ENCODE measurements at regions not wholly inside any gene's neighbourhood (a gene's known extent, or its start where the extent isn't known, plus 50 kb on each side); places are given as distances from the start of the nearest gene placed in this dataset.

GRCh38 chr1:221902961-221903360, 161.1 kb upstream of the DUSP10 start:
- H3K27me3 ChIP-seq (replicated peaks in 1 of 4; ENCODE audit: control insufficient read depth in 3 of 4, extremely low read depth in 1 of 4, insufficient read depth in 3 of 4, low read length in 3 of 4) = no peaks in the 10 kb centered on the region
- WGBS, 2 experiments (ENCODE audit: extremely low coverage in 1 of 2, insufficient coverage in 1 of 2, insufficient read length in 1 of 2, insufficient replicate concordance in 2 of 2, low coverage in 1 of 2, low lambda C conversion rate in 2 of 2, missing lambda C conversion rate in 1 of 2) = 97% methylated on average over 6 of the region's 7 CpGs; no CpG with 5 or more reads in 1 of the 2 experiments
- POLR2A ChIA-PET (ENCODE audit: partially characterized antibody) = no interaction called here
- H2AFZ ChIP-seq (ENCODE audit: low read length) = no peak overlapping the region
- FAIRE-seq (no peak), DNase-seq (ENCODE audit: low read depth in 1 of 2, low spot score in 2 of 2) (no peak)
- CTCF ChIA-PET (ENCODE audit: partially characterized antibody) = interaction anchor here (0.8 to 1.7 kb wide), 2 partner anchors 11 to 105 kb away, joined by 3 to 6 read pairs; no protein-coding TSS in a partner anchor
- H2BK15ac ChIP-seq (ENCODE audit: low read length) = no peak overlapping the region
- no peaks in the 10 kb centered on the region for H3K79me2 ChIP-seq (ENCODE audit: control insufficient read depth in 1 of 2, insufficient read depth in 2 of 2, low read length in 2 of 2)
- no peak overlapping the region for H3K23ac ChIP-seq (ENCODE audit: insufficient read length)
- H3K4me1 ChIP-seq (replicated peaks in 1 of 4; ENCODE audit: control insufficient read depth in 3 of 4, insufficient read depth in 4 of 4, low read length in 3 of 4) = no peaks in the 10 kb centered on the region
- H4K91ac ChIP-seq (replicated peaks; ENCODE audit: insufficient read length, low read length) = no peak overlapping the region
- no peak overlapping the region for H3K4me2 ChIP-seq (ENCODE audit: insufficient read depth in 1 of 2, low read depth in 2 of 2, low read length in 2 of 2)
- H2BK20ac ChIP-seq (ENCODE audit: low read length) = no peak overlapping the region
- no peak overlapping the region for H3K9ac ChIP-seq (replicated peaks in 1 of 4; ENCODE audit: extremely low read depth in 1 of 4, low read depth in 3 of 4, low read length in 3 of 4)
- H2BK5ac ChIP-seq (ENCODE audit: low read depth, low read length) = no peak overlapping the region
- no peak overlapping the region for H4K8ac ChIP-seq (ENCODE audit: extremely low read depth, insufficient read depth, low read length)
- no peak overlapping the region for H3K56ac ChIP-seq (replicated peaks; ENCODE audit: insufficient read length, low read depth, low read length)
- no peaks in the 10 kb centered on the region for H3K79me1 ChIP-seq (ENCODE audit: low read depth, low read length)
- no peak overlapping the region for H3K27ac ChIP-seq (ENCODE audit: low read depth, low read length)
- no peak overlapping the region for H2BK12ac ChIP-seq (ENCODE audit: low read depth, low read length)
- H3K23me2 ChIP-seq (ENCODE audit: low read depth, low read length) = no peaks in the 10 kb centered on the region
- no peak overlapping the region for H3K14ac ChIP-seq (ENCODE audit: insufficient read length)
- no peak overlapping the region for H3K4me3 ChIP-seq (ENCODE audit: extremely low read depth in 1 of 4, insufficient read depth in 2 of 4, low read depth in 3 of 4, low read length in 4 of 4)
- no peak overlapping the region for H2BK120ac ChIP-seq (replicated peaks; ENCODE audit: low read depth, low read length)
- no peaks in the 10 kb centered on the region for H3K9me3 ChIP-seq (ENCODE audit: insufficient read depth in 2 of 2, low read depth in 1 of 2, low read length in 1 of 2)
- H3K36me3 ChIP-seq (ENCODE audit: control insufficient read depth in 2 of 4, insufficient read depth in 4 of 4, low read length in 3 of 4) = no peaks in the 10 kb centered on the region
- no peak overlapping the region for H4K5ac ChIP-seq (ENCODE audit: insufficient read length, low read depth, low read length)
- H2AK5ac ChIP-seq (ENCODE audit: low read depth, low read length) = no peak overlapping the region
- H3K18ac ChIP-seq (ENCODE audit: extremely low read depth, low read length) = no peak overlapping the region
- H3K4ac ChIP-seq (replicated peaks; ENCODE audit: insufficient read length, low read depth, low read length) = no peak overlapping the region
- no peaks in the 10 kb centered on the region for H4K20me1 ChIP-seq (replicated peaks in 1 of 2; ENCODE audit: control insufficient read depth in 1 of 2, insufficient read depth in 2 of 2, low read length in 2 of 2)
- TF ChIP-seq HDAC2 (IDR thresholded peaks at IDR 0.05; ENCODE audit: borderline replicate concordance in 1 of 2, low read depth in 2 of 2, low read length in 2 of 2) (no peak), MAX (IDR thresholded peaks at IDR 0.05) (no peak), POU5F1 (IDR thresholded peaks at IDR 0.05; ENCODE audit: low read depth, low read length) (no peak), ZNF274 (IDR thresholded peaks at IDR 0.05; ENCODE audit: borderline replicate concordance, extremely low read depth, low read length) (no peak), NRF1 (IDR thresholded peaks at IDR 0.05; ENCODE audit: low read depth, low read length) (no peak), ATF3 (IDR thresholded peaks at IDR 0.05; ENCODE audit: insufficient read depth, low read depth, low read length) (no peak), EP300 (IDR thresholded peaks at IDR 0.05; ENCODE audit: borderline replicate concordance in 1 of 2, low read depth in 2 of 2, low read length in 2 of 2) (no peak), E2F6 (IDR thresholded peaks at IDR 0.05) (no peak), RAD21 (IDR thresholded peaks at IDR 0.05 in 1 of 2, conservative IDR thresholded peaks at IDR 0.05 in 1 of 2; ENCODE audit: low read depth in 2 of 2, low read length in 2 of 2) (no peak)

Data from H1 (cell line).